GM12892 (cell line): ENCODE measurements at regions not wholly inside any gene's neighbourhood (a gene's known extent, or its start where the extent isn't known, plus 50 kb on each side); places are given as distances from the start of the nearest gene placed in this dataset.

Source experiments
- DNase-seq: peaks from one replicate; pipeline ENCODE4 v3.0.0; 2011; ENCODE audit not compliant: insufficient read length
- FAIRE-seq: peaks from 2 replicates; lab custom pipeline; 2011; peaks lifted over from hg19 to GRCh38; lab: Jason Lieb, UNC
- POLR2A ChIP-seq: IDR thresholded peaks from 2 replicates; pipeline ENCODE4 v1.6.1; 2011; ENCODE audit warnings: low read depth, low read length, control low read depth
- POLR2AphosphoS5 ChIP-seq: IDR thresholded peaks from 2 replicates; pipeline ENCODE4 v1.6.1; 2011; ENCODE audit warnings: low read depth, low read length, control low read depth
- TAF1 ChIP-seq: IDR thresholded peaks from 2 replicates; pipeline ENCODE4 v1.6.1; 2011; ENCODE audit warnings: low read depth, mild to moderate bottlenecking, control low read depth, low read length, borderline replicate concordance

GRCh38 chr5:2300861-2301574 lies 418.3 kb upstream of the IRX4 start:
- no peak for FAIRE-seq
- DNase-seq: no peak
- TF ChIP-seq TAF1 (no peak), POLR2AphosphoS5 (no peak), POLR2A (no peak)

- FAIRE-seq (no peak), DNase-seq (no peak)
- no peak for TF ChIP-seq POLR2AphosphoS5
- TF ChIP-seq POLR2A: no peak
- no peak for TF ChIP-seq TAF1
Observed at GRCh38 chr5:2300421-2300820, 417.7 kb upstream of the IRX4 start.

GRCh38 chr5:2299388-2300220 lies 416.9 kb upstream of the IRX4 start:
- FAIRE-seq: no peak

GRCh38 chr5:2298781-2299180 lies 416.1 kb upstream of the IRX4 start:
- no peak for FAIRE-seq
- TF ChIP-seq POLR2A: no peak
- no peak for TF ChIP-seq TAF1
- TF ChIP-seq POLR2AphosphoS5: no peak
- no peak for DNase-seq

More at GRCh38 chr5:2299388-2300220, 416.9 kb upstream of the IRX4 start:
- TF ChIP-seq POLR2A: no peak
- no peak for TF ChIP-seq TAF1
- no peak for TF ChIP-seq POLR2AphosphoS5
- no peak for DNase-seq

- FAIRE-seq (no peak), DNase-seq (no peak)
- TF ChIP-seq POLR2A (no peak), TAF1 (no peak), POLR2AphosphoS5 (no peak)
Observed at GRCh38 chr5:2297991-2298390, 415.3 kb upstream of the IRX4 start.

- DNase-seq: no peak
- FAIRE-seq: no peak
- TF ChIP-seq TAF1 (no peak), POLR2AphosphoS5 (no peak), POLR2A (no peak)
Observed at GRCh38 chr5:2295476-2295875, 412.8 kb upstream of the IRX4 start.

- FAIRE-seq (no peak), DNase-seq (no peak)
- TF ChIP-seq TAF1: no peak
- TF ChIP-seq POLR2A: no peak
- TF ChIP-seq POLR2AphosphoS5: no peak
Observed at GRCh38 chr5:2293906-2294305, 411.2 kb upstream of the IRX4 start.

- FAIRE-seq (no peak), DNase-seq (no peak)
- TF ChIP-seq POLR2A (no peak), TAF1 (no peak), POLR2AphosphoS5 (no peak)
Observed at GRCh38 chr5:2291146-2291840, 408.6 kb upstream of the IRX4 start.

GRCh38 chr5:2289380-2289779 lies 406.7 kb upstream of the IRX4 start:
- TF ChIP-seq POLR2A (no peak), POLR2AphosphoS5 (no peak), TAF1 (no peak)
- FAIRE-seq (no peak), DNase-seq (no peak)

- DNase-seq (no peak), FAIRE-seq (no peak)
Observed at GRCh38 chr5:2288968-2289367, 406.2 kb upstream of the IRX4 start.

GRCh38 chr5:2288466-2288865 lies 405.7 kb upstream of the IRX4 start:
- DNase-seq (no peak), FAIRE-seq (no peak)
- TF ChIP-seq POLR2AphosphoS5 (no peak), TAF1 (no peak), POLR2A (no peak)

More at GRCh38 chr5:2288968-2289367, 406.2 kb upstream of the IRX4 start:
- TF ChIP-seq POLR2A: no peak
- no peak for TF ChIP-seq POLR2AphosphoS5
- no peak for TF ChIP-seq TAF1

- DNase-seq (no peak), FAIRE-seq (no peak)
- no peak for TF ChIP-seq POLR2A
- TF ChIP-seq POLR2AphosphoS5: no peak
- TF ChIP-seq TAF1: no peak
Observed at GRCh38 chr5:2286250-2286649, 403.5 kb upstream of the IRX4 start.

- FAIRE-seq: no peak
- TF ChIP-seq POLR2A (no peak), TAF1 (no peak), POLR2AphosphoS5 (no peak)
- no peak for DNase-seq
Observed at GRCh38 chr5:2284678-2285077, 402.0 kb upstream of the IRX4 start.
